Cardiac fibroblast (primary cell): ENCODE measurements at regions not wholly inside any gene's neighbourhood (a gene's known extent, or its start where the extent isn't known, plus 50 kb on each side); places are given as distances from the start of the nearest gene placed in this dataset.

Experiments
- DNase-seq, 2 donors: peaks; one replicate each; pipeline versions ENCODE4 v3.0.0 to v3.0.0-alpha.2; 2010; ENCODE audit warnings: low read depth in 2 of 2
- H3K4me3 ChIP-seq, 2 donors: replicated peaks in 1 of 2; 1 replicate in 1 of 2; 2 replicates in 1 of 2; pipeline ENCODE4 v1.5.1; 2011; ENCODE audit warnings: low read depth in 2 of 2, low read length in 2 of 2, mild to moderate bottlenecking in 2 of 2, moderate library complexity in 1 of 2
- TF ChIP-seq, protein P1 (sequence below): IDR thresholded peaks from one replicate; pipeline ENCODE4 v1.5.1; 2011; ENCODE audit warnings: low read depth, mild to moderate bottlenecking, low read length, inconsistent platforms

DNA sequence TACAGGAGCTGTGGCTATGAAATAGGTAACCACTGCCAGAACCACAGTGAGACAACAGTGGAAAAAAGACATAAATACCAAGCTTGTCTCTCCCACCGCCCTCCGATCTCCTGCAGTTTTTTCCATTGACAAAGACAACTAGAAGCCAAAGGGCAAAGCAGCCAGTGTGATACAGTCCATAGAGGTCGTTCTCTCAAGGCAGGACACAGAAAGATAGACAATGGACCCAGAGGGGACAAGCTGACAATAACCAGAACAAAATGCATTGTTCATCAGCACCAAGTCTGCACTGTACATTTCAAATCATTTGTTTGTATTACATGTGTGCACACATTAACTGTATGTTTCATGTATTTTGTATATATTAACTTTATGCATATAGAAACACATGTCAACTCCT, 233.0 kb upstream of the NOL4 start:
- TF ChIP-seq, protein P1, sequence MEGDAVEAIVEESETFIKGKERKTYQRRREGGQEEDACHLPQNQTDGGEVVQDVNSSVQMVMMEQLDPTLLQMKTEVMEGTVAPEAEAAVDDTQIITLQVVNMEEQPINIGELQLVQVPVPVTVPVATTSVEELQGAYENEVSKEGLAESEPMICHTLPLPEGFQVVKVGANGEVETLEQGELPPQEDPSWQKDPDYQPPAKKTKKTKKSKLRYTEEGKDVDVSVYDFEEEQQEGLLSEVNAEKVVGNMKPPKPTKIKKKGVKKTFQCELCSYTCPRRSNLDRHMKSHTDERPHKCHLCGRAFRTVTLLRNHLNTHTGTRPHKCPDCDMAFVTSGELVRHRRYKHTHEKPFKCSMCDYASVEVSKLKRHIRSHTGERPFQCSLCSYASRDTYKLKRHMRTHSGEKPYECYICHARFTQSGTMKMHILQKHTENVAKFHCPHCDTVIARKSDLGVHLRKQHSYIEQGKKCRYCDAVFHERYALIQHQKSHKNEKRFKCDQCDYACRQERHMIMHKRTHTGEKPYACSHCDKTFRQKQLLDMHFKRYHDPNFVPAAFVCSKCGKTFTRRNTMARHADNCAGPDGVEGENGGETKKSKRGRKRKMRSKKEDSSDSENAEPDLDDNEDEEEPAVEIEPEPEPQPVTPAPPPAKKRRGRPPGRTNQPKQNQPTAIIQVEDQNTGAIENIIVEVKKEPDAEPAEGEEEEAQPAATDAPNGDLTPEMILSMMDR, result no peak
- DNase-seq, result no peak
- no peak overlapping the region for H3K4me3 ChIP-seq

DNA sequence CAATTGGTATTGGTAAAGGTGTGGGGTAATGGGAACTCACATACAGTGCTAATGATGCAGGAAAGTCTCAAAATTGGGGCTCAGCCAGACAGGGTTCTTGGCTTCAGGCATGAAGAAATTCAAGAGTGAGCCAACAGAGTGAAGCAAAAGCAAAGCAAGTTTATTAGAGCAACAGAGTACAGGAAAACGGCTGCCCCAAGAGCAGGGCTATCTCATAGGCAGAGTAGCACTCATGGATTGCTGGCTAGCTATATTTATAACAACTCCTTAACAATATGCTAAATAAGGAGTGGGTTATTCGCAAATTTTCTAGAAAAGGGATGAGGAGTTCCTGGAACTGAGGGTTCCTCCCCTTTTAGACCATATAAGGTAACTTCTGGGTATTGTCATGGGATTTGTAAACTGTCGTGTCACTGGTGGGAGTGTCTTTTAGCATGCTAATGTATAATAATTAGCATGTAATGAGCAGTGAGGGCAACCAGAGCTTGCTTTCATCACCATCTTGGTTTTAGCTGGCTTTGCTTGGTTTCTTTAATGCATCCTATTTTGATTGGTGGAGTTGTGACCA, 233.8 kb upstream of the NOL4 start:
- TF ChIP-seq, protein P1, result no peak
- DNase-seq, result no peak
- no peak overlapping the region for H3K4me3 ChIP-seq

DNA sequence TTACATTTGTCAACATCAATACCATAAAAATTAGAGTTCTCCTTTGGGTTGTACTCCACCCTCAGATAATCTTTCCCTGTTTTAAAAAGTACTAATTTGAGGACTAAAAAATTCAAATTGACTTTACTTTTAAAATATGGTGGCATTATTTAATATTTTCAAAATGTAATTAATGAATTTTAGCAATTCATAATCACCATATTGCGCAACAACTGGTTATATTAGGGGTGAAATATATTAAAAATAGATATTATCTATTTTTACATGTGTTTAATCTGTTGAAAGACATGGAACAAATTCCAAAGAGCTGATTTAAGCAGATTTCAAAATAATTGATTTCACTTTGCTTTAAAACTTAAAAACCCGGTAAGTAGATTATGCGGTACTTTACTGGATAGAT, 236.6 kb upstream of the NOL4 start:
- DNase-seq, result no peak
- TF ChIP-seq, protein P1, result no peak
- H3K4me3 ChIP-seq, result no peak overlapping the region

DNA sequence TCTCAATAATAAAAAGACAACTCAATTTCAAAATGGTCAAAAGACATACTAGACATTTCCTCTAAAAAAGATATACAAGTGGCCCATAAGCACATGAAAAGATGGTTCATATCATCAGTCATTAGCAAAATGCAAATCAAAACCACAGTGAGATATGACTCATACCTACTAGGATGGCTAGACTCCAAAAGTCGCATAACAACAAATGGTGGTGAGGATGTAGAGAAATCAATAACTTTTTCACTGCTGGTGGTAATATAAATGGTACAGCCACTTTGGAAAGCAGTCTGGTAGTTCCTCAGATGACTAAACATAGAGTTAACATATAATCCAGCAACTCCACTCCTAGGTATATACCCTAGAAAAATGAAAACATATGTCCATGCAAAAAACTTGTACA, 242.3 kb upstream of the NOL4 start:
- peak in 1 of 2 donors; percentile 8 for DNase-seq
- TF ChIP-seq, protein P1, result no peak

DNA sequence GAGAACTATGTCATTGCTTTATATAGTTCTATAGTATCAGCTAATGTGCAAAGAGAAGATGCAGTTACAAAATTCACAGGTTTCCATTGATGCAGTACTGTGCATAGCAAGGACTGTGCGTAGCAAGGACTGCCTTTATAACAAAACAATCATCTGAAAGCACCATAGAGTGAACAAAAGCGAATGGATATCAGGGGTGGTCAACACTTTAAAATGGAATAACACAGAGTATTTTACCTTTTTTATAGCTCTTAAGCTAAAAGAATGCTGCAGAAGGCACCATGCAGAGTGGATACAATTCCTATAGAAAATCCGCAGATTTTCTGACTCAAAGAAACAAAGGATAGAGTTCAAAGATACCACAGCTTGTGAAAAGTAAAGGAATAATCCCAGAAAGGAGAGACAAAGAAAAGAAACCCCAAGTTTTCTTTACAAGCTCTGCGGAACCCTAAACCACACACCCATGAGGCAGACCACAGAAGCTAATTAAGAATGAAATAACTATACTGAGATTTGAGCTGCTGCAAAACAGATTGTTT, 229.9 kb upstream of the DTNA start:
- H3K4me3 ChIP-seq, result no peak overlapping the region
- no peak for DNase-seq
- TF ChIP-seq, protein P1, result no peak

More for the DNA sequence above, 242.3 kb upstream of the NOL4 start:
- no peak overlapping the region for H3K4me3 ChIP-seq

DNA sequence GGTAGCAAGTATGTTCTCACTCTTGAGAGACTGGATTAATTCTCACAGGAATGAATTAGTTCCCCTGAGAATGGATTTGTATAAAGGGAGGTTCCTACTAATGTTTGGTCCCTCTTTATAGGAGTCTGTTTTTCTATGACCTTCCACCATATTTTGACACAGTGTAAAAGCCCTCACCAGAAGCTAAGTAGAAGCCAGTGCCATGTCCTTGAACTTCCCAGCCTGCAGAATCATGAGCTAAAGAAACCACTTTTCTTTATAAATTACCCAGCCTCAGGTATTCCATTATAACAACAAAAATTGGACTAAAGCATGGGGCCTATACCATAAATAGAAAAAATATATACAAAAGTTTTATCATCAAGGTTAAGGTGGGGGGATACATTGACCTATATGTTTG, 227.9 kb upstream of the DTNA start:
- DNase-seq, result no peak
- H3K4me3 ChIP-seq, result no peak overlapping the region
- TF ChIP-seq, protein P1, result no peak

DNA sequence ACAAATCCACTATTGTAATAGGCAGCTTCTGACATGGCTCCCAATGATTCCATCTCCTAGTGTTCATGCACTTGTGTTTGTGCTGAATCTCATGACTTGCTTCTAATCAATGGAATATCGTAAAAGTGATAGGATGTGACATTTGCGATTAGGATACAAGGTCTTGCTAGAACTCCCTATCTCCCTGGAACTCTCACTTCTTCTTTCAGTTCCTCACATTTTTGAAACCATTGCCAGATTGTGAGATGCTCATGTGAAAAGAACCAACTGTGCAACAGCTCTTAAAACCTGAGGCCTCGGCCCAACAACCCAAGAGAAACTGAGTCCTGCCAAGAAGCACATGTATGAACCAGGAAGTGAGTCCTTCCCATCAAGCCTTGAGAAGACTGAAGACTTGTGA, 226.9 kb upstream of the DTNA start:
- TF ChIP-seq, protein P1, result no peak
- H3K4me3 ChIP-seq, result no peak overlapping the region
- no peak for DNase-seq
